K562 (cell line): ENCODE measurements at regions not wholly inside any gene's neighbourhood (a gene's known extent, or its start where the extent isn't known, plus 50 kb on each side); places are given as distances from the start of the nearest gene placed in this dataset.

Experiments
- ATAC-seq: fragments of 200-7000 bp; cut with Tn5 transposase; 3 replicates; pipeline ENCODE4 v1.9.1; 2020; ENCODE audit warnings: moderate library complexity
- BruUV-seq: library from RNA; stranded (reverse); fragments of 400-500 nt; replicated peaks from 2 replicates; lab custom pipeline; 2021; lab: Mats Ljungman, UMichigan
- CTCF ChIA-PET: fragments of 300-600 bp; formaldehyde crosslinking; extraction: SDS; loops from one replicate; lab custom pipeline; 2021; ENCODE audit warnings: low intra/inter-chr PET ratio; lab: Yijun Ruan, JAX
- POLR2A ChIA-PET: fragments of 300-600, 350-650 bp; sonication (Branson Sonifier 250); formaldehyde crosslinking; extraction: SDS; loops from one replicate; lab custom pipeline; 2021; ENCODE audit warnings: antibody characterized with exemption, inconsistent platforms; lab: Yijun Ruan, JAX
- DNase-seq, 4 experiments: peaks; one replicate each; pipeline versions ENCODE4 v3.0.0 to v3.0.0-alpha.2; 2011 to 2018; ENCODE audit warnings: low spot score in 3 of 4, mixed read lengths in 3 of 4; ENCODE audit errors: extremely low read depth in 1 of 4
- FAIRE-seq: peaks from 2 replicates; lab custom pipeline; 2011; peaks lifted over from hg19 to GRCh38; lab: Jason Lieb, UNC
- H2AFZ ChIP-seq: 2 replicates; pipeline ENCODE4 v1.6.0; 2011; ENCODE audit warnings: low read depth, low read length, control low read depth, inconsistent platforms
- H3K27ac ChIP-seq: fragments of 200-600 bp; 3 replicates; pipeline ENCODE4 v1.8.0; 2011; ENCODE audit warnings: low read depth, mild to moderate bottlenecking, control low read depth, inconsistent platforms, low read length, moderate library complexity, mixed read lengths; ENCODE audit errors: extremely low read depth
- H3K27me3 ChIP-seq, 2 experiments: fragments of 300-600 bp in 1 of 2; 2 replicates in 1 of 2; 3 replicates in 1 of 2; pipeline versions ENCODE4 v1.6.0 to v1.8.0; 2011; ENCODE audit warnings: inconsistent platforms in 2 of 2, low read length in 2 of 2, mild to moderate bottlenecking in 1 of 2, mixed read lengths in 1 of 2, moderate library complexity in 1 of 2; ENCODE audit not compliant: control insufficient read depth in 2 of 2, insufficient read depth in 2 of 2
- H3K36me3 ChIP-seq: fragments of 300-600 bp; 3 replicates; pipeline ENCODE4 v1.8.0; 2011; ENCODE audit warnings: mild to moderate bottlenecking, low read length, inconsistent platforms; ENCODE audit not compliant: control insufficient read depth, insufficient read depth
- H3K4me1 ChIP-seq, 2 experiments: fragments of 200-600 bp in 1 of 2; replicated peaks in 1 of 2; 2 replicates in 1 of 2; 3 replicates in 1 of 2; pipeline versions ENCODE4 v1.5.1 to v1.8.0; 2011; ENCODE audit warnings: inconsistent platforms in 2 of 2, low read length in 2 of 2, mild to moderate bottlenecking in 1 of 2, mixed read lengths in 1 of 2, moderate library complexity in 1 of 2; ENCODE audit not compliant: control insufficient read depth in 2 of 2, insufficient read depth in 2 of 2
- H3K4me2 ChIP-seq: 2 replicates; pipeline ENCODE4 v1.6.1; 2011; ENCODE audit warnings: low read length, control low read depth, inconsistent platforms, mixed read lengths; ENCODE audit not compliant: insufficient read depth
- H3K4me3 ChIP-seq: fragments of 200-600 bp; sonication (generic), shearing (Covaris generic); 2 replicates; pipeline ENCODE4 v1.5.1; 2016; ENCODE audit warnings: control low read depth, inconsistent platforms
- H3K79me2 ChIP-seq: fragments of 200-600 bp; 3 replicates; pipeline ENCODE4 v1.8.0; 2011; ENCODE audit warnings: low read length, inconsistent platforms; ENCODE audit not compliant: control insufficient read depth, insufficient read depth
- H3K9ac ChIP-seq, 2 experiments: 2 replicates each; pipeline versions ENCODE4 v1.6.0 to v1.6.1; 2011; ENCODE audit warnings: low read depth in 2 of 2, low read length in 2 of 2, control low read depth in 1 of 2, inconsistent platforms in 1 of 2, mild to moderate bottlenecking in 1 of 2, mixed read lengths in 1 of 2; ENCODE audit not compliant: insufficient read depth in 1 of 2
- H3K9me1 ChIP-seq: one replicate; pipeline ENCODE4 v1.6.0; 2011; ENCODE audit warnings: inconsistent platforms, mild to moderate bottlenecking, low read length, moderate library complexity; ENCODE audit not compliant: control insufficient read depth, insufficient read depth
- H3K9me3 ChIP-seq: replicated peaks from 2 replicates; pipeline ENCODE4 v1.5.1; 2011; ENCODE audit warnings: low read depth, low read length, inconsistent platforms; ENCODE audit not compliant: control insufficient read depth, insufficient read depth
- H4K20me1 ChIP-seq: replicated peaks from 2 replicates; pipeline ENCODE4 v1.6.1; 2011; ENCODE audit warnings: low read length, inconsistent platforms, mixed read lengths; ENCODE audit not compliant: control insufficient read depth, insufficient read depth
- ADNP ChIP-seq: fragments of 200-800 bp; sonication (Bioruptor generic); IDR thresholded peaks from 2 replicates; pipeline ENCODE4 v1.6.1; 2016; ENCODE audit warnings: missing genetic modification characterization, missing compliant biosample characterization
- BHLHE40 ChIP-seq: IDR thresholded peaks from 2 replicates; pipeline ENCODE4 v1.6.1; 2011; ENCODE audit warnings: low read length, improper control_type of control experiment
- ETV5 ChIP-seq: sonication (generic); formaldehyde crosslinking; IDR thresholded peaks from 2 replicates; pipeline ENCODE4 v1.4.0; 2020; ENCODE audit warnings: low read depth, mild to moderate bottlenecking, missing genetic modification reagents
- GATAD2A ChIP-seq: fragments of 450-650 bp; IDR thresholded peaks from 2 replicates; pipeline ENCODE4 v1.6.1; 2017
- KDM5B ChIP-seq: fragments of 200-600 bp; sonication (generic); IDR thresholded peaks from 2 replicates; pipeline ENCODE4 v1.6.1; 2012; ENCODE audit warnings: low read depth, mild to moderate bottlenecking, moderate library complexity, low read length, control low read depth, inconsistent platforms; ENCODE audit not compliant: insufficient replicate concordance
- KHSRP ChIP-seq: fragments of 450-650 bp; IDR thresholded peaks from 2 replicates; pipeline ENCODE4 v1.6.1; 2017
- TAF9B ChIP-seq: fragments of 450-650 bp; IDR thresholded peaks from 2 replicates; pipeline ENCODE4 v1.6.1; 2018; ENCODE audit warnings: mild to moderate bottlenecking; ENCODE audit not compliant: partially characterized antibody
- ZNF133 ChIP-seq: fragments of 250-450 bp; sonication (Bioruptor Pico); IDR thresholded peaks from 2 replicates; pipeline ENCODE4 v1.4.0; 2020; ENCODE audit warnings: mild to moderate bottlenecking
- ZNF143 ChIP-seq: sonication (generic); formaldehyde crosslinking; IDR thresholded peaks from 2 replicates; pipeline ENCODE4 v1.9.0; 2022; ENCODE audit warnings: mild to moderate bottlenecking, missing genetic modification reagents
- ZNF280B ChIP-seq: fragments of 250-450 bp; sonication (Bioruptor Pico); IDR thresholded peaks from 2 replicates; pipeline ENCODE4 v1.5.1; 2021; ENCODE audit warnings: mild to moderate bottlenecking
- ZNF282 ChIP-seq: sonication (generic); formaldehyde crosslinking; IDR thresholded peaks from 2 replicates; pipeline ENCODE4 v1.8.1; 2023; ENCODE audit warnings: missing genetic modification reagents
- ZNF639 ChIP-seq, 2 experiments: fragments of 200-800 bp in 1 of 2; sonication (Bioruptor generic) in 1 of 2; sonication (generic) in 1 of 2; formaldehyde crosslinking in 1 of 2; IDR thresholded peaks in 1 of 2; conservative IDR thresholded peaks in 1 of 2; 2 replicates each; pipeline versions ENCODE4 v1.5.0 to v1.6.1; 2016 to 2020; ENCODE audit warnings: missing compliant biosample characterization in 1 of 2, missing genetic modification characterization in 1 of 2, missing genetic modification reagents in 1 of 2
- WGBS: fragments of 100-300 bp; shearing (Covaris generic); methylation state at CpG from one replicate; pipeline ENCODE4 v1.1.6; 2016; ENCODE audit warnings: low coverage, mixed read lengths; ENCODE audit not compliant: insufficient coverage; ENCODE audit errors: missing lambda C conversion rate; 5-methylcytosine and 5-hydroxymethylcytosine counted together
- in situ Hi-C: fragments of 300-500 bp; cut with MboI; formaldehyde crosslinking; loops from 4 replicates; pipeline ENCODE4 v1.15.0; 2018; ENCODE audit warnings: inconsistent platforms, mixed read lengths
- intact Hi-C: fragments of 100-400 bp; cut with micrococcal nuclease; formaldehyde crosslinking; loops from 2 replicates; pipeline ENCODE4 v1.14.2; 2022
- TF ChIP-seq, protein P1 (sequence below): fragments of 250-450 bp; sonication (Bioruptor Pico); IDR thresholded peaks from 2 replicates; pipeline ENCODE4 v1.8.0; 2022; ENCODE audit warnings: moderate library complexity, mild to moderate bottlenecking, inconsistent platforms
- TF ChIP-seq, protein P2 (sequence below): fragments of 450-650 bp; IDR thresholded peaks from 2 replicates; pipeline ENCODE4 v1.6.1; 2016; ENCODE audit warnings: missing biosample characterization, missing genetic modification characterization
- TF ChIP-seq, protein P3 (sequence below): fragments of 450-650 bp; formaldehyde crosslinking; IDR thresholded peaks from 2 replicates; pipeline ENCODE4 v1.4.0; 2020; ENCODE audit warnings: mild to moderate bottlenecking, moderate library complexity

DNA sequence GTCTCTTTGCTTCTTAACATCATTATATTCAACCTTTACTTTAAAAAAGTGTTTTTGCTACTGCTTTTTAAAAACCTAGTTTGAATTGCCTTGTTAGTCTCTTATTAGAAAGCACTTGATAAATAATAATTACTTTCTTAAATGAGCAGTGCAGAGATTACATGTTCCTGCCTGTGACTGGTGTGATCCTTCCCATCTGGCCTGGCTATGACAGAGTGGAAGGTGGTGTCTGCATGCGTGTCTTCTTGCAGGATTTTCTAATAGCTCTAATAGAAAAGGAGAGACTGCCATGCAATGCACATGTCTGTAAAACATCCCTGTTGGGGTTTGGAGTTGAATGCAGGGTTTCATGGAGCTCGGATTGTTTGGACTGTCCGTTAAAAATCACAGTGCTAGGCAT is 425.8 kb upstream of the TPM1 start:
- no peaks in the 10 kb centered on the region for H3K4me1 ChIP-seq

More for the DNA sequence above, 425.8 kb upstream of the TPM1 start:
- FAIRE-seq (no peak), ATAC-seq (no peak), DNase-seq (no peak)
- no peak for TF ChIP-seq ADNP (tag)
- no peak for TF ChIP-seq ZNF133 (CRISPR knock-in tag)
- no peak for TF ChIP-seq ZNF143 (CRISPR knock-in tag)
- TF ChIP-seq GATAD2A: no peak
- no peak for TF ChIP-seq BHLHE40
- TF ChIP-seq TAF9B: no peak
- TF ChIP-seq, protein P1, sequence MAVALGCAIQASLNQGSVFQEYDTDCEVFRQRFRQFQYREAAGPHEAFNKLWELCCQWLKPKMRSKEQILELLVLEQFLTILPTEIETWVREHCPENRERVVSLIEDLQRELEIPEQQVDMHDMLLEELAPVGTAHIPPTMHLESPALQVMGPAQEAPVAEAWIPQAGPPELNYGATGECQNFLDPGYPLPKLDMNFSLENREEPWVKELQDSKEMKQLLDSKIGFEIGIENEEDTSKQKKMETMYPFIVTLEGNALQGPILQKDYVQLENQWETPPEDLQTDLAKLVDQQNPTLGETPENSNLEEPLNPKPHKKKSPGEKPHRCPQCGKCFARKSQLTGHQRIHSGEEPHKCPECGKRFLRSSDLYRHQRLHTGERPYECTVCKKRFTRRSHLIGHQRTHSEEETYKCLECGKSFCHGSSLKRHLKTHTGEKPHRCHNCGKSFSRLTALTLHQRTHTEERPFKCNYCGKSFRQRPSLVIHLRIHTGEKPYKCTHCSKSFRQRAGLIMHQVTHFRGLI: no peak
- no peak for TF ChIP-seq ZNF280B
- TF ChIP-seq, protein P2, sequence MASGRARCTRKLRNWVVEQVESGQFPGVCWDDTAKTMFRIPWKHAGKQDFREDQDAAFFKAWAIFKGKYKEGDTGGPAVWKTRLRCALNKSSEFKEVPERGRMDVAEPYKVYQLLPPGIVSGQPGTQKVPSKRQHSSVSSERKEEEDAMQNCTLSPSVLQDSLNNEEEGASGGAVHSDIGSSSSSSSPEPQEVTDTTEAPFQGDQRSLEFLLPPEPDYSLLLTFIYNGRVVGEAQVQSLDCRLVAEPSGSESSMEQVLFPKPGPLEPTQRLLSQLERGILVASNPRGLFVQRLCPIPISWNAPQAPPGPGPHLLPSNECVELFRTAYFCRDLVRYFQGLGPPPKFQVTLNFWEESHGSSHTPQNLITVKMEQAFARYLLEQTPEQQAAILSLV (tag): no peak
- TF ChIP-seq KDM5B: no peak
- TF ChIP-seq ETV5 (CRISPR knock-in tag): no peak
- TF ChIP-seq, protein P3, sequence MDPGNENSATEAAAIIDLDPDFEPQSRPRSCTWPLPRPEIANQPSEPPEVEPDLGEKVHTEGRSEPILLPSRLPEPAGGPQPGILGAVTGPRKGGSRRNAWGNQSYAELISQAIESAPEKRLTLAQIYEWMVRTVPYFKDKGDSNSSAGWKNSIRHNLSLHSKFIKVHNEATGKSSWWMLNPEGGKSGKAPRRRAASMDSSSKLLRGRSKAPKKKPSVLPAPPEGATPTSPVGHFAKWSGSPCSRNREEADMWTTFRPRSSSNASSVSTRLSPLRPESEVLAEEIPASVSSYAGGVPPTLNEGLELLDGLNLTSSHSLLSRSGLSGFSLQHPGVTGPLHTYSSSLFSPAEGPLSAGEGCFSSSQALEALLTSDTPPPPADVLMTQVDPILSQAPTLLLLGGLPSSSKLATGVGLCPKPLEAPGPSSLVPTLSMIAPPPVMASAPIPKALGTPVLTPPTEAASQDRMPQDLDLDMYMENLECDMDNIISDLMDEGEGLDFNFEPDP (CRISPR knock-in tag): no peak
- TF ChIP-seq ZNF639 (CRISPR knock-in tag; conservative IDR thresholded peaks at IDR 0.05 in 1 of 2, IDR thresholded peaks at IDR 0.05 in 1 of 2): no peak
- no peak for TF ChIP-seq KHSRP
- no peak for TF ChIP-seq ZNF282 (CRISPR knock-in tag)
- H3K4me2 ChIP-seq: no peak overlapping the region
- H3K9ac ChIP-seq: no peak overlapping the region
- H3K9me1 ChIP-seq: no peaks in the 10 kb centered on the region
- H4K20me1 ChIP-seq: no peaks in the 10 kb centered on the region
- BruUV-seq: no TSS peak
- H3K36me3 ChIP-seq: no peaks in the 10 kb centered on the region
- 0% methylated on average over 3 of the region's 3 CpGs for WGBS
- POLR2A ChIA-PET: no interaction called here
- in situ Hi-C loops (no loop called here), intact Hi-C loops (no loop called here)
- no peaks in the 10 kb centered on the region for H3K79me2 ChIP-seq
- CTCF ChIA-PET: no interaction called here
- H3K27ac ChIP-seq: no peak overlapping the region
- no peaks in the 10 kb centered on the region for H3K9me3 ChIP-seq
- no peak overlapping the region for H2AFZ ChIP-seq
- H3K4me3 ChIP-seq: no peak overlapping the region
- H3K27me3 ChIP-seq: peaks cover 0 to 5% of the 10 kb centered on the region in 2 experiments; a peak in 2 of 5 replicates
